Activated CD4-positive, alpha-beta T cell treated with anti-CD3 and anti-CD28 coated beads, Interleukin-2, Interleukin-4, amounts not matched to agents 100 ng/mL and 50 ng/mL, durations not matched to agents 16 hours and 8 hours (primary cell): ENCODE measurements at regions not wholly inside any gene's neighbourhood (a gene's known extent, or its start where the extent isn't known, plus 50 kb on each side); places are given as distances from the start of the nearest gene placed in this dataset.
"Not testable (repeated sequence)": the region's sequence is repeated elsewhere in the genome, so short reads cannot be mapped to it uniquely, and the experiment has no call there.

ENCODE experiments used
- DNase-seq: peaks from one replicate; pipeline ENCODE4 v3.0.0-alpha.2; 2020; ENCODE audit warnings: low spot score

DNA sequence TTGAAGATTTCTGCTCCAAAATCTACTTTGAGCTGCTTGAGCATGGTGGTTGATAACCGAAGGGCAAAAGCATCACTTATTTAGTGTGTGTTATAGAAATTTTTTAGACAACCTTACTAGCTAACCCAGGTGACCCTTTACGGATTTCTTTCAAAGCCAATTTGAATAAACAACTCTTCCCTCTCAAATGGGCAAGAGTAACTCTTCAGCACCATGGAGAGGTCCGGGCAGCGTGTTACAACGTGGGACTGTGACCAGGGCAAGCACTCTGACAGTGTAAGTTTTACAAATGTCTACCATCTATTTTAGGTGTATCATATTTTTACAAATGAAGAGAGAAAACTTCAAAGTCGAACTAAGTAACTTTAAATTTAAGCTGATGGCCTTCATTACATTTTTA is 471.8 kb downstream of the MFSD1 start:
- DNase-seq = no peak

DNA sequence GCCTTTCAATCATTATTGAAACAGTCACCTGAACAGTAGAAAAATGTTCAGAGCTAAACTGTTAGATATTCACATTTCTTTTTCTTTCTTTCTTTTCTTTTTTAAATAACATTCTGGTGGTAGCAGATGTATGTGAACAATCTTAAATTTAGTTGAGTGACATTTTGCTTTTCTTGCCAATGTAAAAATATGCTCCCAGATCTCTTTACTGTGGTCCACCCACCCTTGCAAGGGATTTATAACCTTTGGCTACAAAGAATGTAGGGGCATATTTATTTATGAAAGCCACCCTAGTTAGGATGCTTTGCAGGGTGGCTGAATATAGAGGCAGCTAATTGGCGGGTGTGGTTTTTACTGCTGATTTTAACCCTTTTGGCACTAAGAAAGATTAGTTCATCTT is 473.9 kb downstream of the MFSD1 start:
- no peak for DNase-seq

DNA sequence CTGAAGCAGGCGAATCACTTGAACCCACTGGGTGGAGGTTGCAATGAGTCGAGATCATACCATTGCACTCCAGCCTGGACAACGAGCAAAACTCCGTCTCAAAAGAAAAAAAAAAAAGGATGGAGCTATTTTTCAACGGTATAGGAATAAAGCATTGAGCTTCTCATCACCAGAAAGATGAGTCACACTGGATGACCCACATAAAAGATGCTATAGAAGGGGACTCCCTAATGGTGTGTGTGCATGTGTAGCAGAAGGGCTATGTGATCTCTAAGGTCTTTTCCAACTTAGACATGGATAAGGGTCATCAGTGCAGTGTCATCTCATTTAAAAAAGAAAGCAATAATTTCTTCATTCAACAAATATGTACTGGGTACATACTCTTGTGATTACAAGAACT is 476.0 kb downstream of the MFSD1 start:
- DNase-seq = no peak

DNA sequence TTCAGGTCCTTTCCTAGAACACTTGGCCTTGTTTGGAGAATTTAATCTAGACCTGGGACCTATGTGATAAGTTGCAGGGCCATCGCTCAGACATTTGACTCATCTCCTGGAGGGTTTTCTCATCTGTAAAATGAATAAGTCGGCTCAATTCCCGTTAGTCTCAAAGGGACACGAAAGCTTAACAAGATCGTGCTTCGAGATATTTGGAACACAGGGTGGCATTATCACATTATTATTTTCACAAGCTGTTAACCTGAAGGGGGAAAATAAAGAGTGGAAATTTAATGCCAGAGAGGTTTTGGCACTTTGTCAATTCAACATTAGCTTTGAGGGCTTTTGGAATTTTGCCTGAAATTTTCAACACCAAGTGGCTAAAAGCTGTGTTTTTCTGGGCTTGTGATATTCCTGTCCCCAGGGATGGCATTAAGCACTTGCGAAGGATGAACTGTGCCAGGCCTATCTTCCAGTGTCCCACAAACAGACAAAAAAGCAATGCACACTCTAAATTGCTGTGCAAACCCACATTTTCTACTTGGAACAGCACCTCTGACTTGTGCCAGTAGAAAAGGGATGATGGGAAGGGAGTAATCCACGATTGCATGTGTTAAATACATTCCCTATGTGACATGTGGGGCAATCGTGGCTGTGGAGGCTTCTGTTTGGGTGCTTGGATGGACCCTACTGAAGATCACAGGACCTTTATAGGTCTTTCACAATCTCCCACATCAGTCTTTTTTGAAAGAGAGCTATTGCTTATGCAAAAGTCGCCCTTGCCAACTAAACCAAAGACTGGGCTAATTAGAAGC is 478.7 kb downstream of the MFSD1 start:
- no peak for DNase-seq

DNA sequence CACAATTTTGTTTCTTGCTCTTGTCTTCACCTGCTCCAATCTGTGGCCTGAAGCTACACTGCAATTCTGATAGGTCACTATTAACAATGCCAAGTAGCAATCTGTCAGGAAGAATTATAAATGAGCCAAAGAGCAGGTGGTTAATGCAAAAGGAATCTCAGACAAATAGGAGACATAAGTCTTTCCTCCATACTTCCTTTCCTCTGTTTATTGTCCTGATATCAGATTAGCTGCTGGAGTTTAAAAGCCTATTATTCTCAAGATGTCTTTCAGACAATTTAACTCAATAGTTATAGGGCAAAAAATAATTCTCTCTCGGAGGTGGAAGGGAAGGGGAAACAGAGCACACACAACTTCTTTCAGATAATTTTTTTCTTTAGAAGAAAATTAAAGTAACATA is 491.6 kb downstream of the MFSD1 start:
- DNase-seq = no peak

DNA sequence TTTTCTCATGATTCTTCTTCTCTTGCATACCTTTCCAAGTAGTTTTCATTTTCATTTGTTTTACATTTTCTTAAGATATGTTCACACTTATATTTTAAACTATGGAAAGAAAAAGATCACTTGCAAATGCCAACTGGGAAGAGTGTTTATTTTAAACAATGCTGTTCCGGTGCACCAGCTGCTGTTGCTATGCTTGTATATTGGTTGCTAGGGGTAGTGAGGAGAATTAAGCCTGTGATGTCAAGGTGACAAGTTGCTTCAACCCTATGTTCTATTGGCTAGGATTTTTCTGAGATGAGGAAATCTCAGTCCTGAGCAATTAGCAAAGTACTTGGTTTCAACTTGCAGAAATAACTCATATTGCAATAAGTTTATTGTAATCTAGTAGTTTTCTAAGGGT is 500.1 kb downstream of the MFSD1 start:
- no peak for DNase-seq

GRCh38 chr3:159305017-159305416 is 503.2 kb downstream of the MFSD1 start:
- DNase-seq = no peak

GRCh38 chr3:159316706-159317105 is 514.9 kb downstream of the MFSD1 start:
- not testable (repeated sequence) for DNase-seq

DNA sequence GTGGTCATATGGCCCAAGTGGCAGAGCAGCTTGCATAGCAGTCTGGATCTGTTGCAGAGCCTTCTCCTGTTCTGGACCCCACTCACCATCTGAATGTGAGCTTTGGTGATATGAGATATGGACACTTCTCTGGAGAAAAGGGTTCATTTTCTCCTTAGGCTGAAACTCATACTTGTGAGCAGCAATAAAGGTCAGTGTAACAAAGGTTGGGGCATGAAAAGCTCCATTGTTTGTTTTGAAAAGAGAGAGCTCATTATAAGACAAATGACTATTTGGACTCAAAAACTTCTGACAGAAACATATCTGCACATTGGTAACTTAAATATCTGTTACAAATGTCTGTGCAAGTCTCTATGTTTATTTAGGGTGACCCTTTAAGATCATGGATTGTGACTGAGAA is 517.3 kb downstream of the MFSD1 start:
- DNase-seq = no peak

DNA sequence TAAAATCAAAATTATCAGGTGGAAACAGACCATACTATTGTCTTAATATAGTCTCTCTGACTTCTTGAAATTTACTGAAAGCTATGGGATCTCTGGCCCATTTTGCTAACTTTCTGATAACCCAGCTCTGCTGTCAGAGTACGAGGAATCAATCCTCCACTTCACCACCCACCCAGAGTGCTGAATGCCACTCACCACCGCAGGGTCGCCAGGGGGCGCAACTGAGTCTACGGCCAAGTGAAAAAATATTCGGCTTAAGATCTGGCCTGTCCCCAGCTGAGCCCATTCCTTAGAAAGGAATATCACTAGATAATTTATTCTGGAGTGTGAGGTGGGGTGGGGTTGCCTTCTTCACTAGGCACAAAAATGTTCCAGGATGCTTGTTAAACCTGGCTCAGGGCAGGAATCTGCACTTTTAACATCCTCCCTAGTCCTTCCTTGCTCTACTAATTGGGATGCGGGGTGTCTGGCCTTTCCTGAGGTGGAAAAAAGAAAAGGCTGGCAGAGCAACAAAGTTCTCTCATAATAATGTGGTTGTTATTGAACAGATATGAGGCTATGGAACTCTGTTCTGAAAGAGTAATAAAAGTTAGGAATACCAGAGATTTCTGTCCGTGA is 520.6 kb downstream of the MFSD1 start:
- DNase-seq = peak; percentile 25

DNA sequence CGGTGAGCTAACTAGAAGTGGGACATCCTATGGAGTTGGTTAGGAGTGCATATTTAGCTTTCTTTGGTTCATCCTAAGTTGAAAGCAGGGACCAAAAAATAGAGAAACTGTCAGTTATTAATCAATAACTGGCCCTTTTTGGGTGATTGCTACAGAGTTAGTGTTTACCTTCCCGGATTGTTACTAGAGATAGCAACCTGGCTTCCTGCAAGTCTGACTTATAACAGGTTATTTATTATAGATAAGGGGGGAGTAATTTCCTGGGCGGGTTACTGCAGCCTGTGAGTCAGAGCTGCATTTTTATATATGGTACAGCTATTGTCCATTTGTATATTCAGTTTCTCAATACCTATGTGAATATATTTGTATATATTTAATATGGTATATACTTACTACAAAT is 522.0 kb downstream of the MFSD1 start:
- no peak for DNase-seq

DNA sequence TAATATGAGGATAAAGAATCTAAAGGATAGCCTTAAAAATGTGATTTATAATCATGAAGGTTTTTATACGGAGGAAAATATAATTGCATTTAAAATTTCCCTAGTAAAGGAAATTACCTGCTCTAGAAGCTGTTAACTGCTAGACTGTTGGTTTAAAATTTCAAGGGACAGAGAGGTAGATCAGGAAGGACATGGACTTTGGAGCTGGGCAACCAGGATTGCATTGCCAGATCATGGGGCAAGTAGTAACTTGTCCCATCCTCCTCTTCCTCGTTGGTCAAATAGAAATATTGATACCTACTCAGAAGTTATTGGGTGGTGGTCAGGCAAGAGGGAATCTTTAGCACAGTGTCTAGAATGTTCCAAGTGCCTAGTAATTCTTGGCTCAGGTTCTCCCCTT is 525.1 kb downstream of the MFSD1 start:
- no peak for DNase-seq

GRCh38 chr3:159332535-159333099 is 530.8 kb downstream of the MFSD1 start:
- no peak for DNase-seq

- DNase-seq = no peak
Measured at GRCh38 chr3:159339131-159339530, 537.3 kb downstream of the MFSD1 start.

GRCh38 chr3:159340877-159341500 is 539.1 kb downstream of the MFSD1 start:
- no peak for DNase-seq

DNA sequence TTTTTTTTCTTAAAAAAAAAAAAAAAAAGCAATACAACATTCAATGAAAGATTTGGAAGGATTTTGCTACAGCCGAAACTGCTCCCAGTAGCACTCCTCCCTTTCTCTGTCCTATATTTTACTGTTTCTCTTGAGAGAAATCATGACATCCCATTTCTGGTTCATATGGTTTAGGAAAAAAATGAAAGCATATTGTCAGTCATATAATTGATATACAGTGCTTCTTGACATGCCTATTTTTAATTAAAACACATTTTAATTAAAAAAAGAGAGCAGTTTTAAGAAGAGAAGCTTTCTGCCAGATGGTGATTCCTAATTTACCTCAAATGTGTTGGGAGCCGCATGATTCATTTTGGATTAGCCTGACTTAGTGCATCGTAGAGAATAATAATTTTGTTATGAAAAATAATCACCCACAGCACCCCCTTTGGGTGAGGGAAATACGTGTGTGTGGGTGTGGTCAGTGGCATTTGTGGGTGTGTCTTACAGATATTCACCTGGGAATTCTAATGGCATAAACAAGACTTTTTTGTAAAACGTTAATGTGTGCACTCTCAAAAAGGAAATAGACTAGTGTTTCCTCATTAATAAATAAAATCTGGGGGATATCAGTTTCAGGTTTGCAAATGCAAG is 544.5 kb downstream of the MFSD1 start:
- no peak for DNase-seq

- DNase-seq = no peak
Measured at GRCh38 chr3:159348431-159348830, 546.6 kb downstream of the MFSD1 start.

DNA sequence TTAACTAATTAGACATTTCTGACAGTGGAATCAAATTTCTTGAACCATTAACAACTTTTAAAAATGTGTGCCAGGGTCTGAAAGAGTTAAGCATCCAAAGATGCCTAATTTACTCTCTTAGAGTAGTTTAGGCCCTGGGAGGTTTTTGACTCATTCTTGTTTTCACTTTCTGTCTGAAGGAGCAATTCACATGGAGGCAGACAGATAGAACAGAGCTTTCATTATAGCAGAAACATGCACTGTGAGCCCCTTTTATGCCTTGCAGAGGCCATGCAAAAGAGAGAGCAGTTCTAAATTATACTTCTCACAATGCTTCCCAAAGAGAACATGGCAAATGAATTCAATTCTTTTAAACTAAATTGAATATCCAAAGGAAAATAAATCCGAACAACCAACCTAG is 554.8 kb downstream of the MFSD1 start:
- no peak for DNase-seq

DNA sequence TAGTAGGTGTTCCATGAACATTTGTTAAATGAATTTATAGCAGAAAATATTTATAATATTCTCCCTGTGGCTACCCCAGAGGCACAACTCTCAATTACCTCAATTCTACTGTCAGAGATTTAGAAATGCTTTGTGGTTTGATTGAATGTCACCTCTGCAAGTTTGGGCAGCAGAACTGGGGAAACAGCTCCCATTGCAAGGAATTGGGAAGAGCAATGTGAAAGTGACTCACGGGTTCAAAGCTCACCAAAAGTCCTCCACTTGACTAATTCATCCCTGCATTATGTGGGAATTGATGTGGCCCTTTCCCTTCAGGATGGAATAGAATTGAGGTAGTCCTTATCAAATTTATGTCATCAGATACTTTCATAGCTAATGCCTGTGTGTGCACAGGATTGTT is 562.7 kb downstream of the MFSD1 start:
- no peak for DNase-seq

- DNase-seq = no peak
Measured at GRCh38 chr3:159366476-159366875, 564.6 kb downstream of the MFSD1 start.

DNA sequence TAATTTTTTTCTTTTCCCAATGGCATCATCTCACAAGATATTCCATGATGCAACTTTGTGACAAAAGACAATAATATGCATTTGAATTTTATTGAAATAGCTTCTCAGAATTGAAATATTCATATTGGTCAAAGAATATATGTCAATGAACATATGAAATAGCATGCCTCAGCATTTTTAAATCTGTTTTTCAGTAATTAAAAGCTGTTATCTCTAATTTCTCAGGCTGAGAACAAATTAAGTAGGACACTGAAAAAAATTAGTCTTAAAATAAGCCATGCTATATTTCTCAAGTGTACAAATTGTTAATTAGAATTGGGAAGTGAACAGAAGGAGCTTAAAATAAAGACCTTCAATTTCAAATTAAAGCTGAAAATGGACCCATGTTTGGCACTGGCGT is 570.1 kb downstream of the MFSD1 start:
- DNase-seq = no peak

- no peak for DNase-seq
Measured at GRCh38 chr3:159378396-159379194, 576.7 kb downstream of the MFSD1 start.
